Epithelial cell of proximal tubule (primary cell): ENCODE measurements at regions not wholly inside any gene's neighbourhood (a gene's known extent, or its start where the extent isn't known, plus 50 kb on each side); places are given as distances from the start of the nearest gene placed in this dataset.

Source experiments
- DNase-seq: peaks from one replicate; pipeline ENCODE4 v3.0.0-alpha.2; 2011; ENCODE audit warnings: low read depth
- H3K4me3 ChIP-seq: 2 replicates; pipeline ENCODE4 v1.5.1; 2011; ENCODE audit warnings: low read depth, mild to moderate bottlenecking, low read length
- TF ChIP-seq, protein P1 (sequence below): conservative IDR thresholded peaks from 2 replicates; pipeline ENCODE4 v1.5.1; 2012; ENCODE audit warnings: low read depth, mild to moderate bottlenecking, low read length

DNA sequence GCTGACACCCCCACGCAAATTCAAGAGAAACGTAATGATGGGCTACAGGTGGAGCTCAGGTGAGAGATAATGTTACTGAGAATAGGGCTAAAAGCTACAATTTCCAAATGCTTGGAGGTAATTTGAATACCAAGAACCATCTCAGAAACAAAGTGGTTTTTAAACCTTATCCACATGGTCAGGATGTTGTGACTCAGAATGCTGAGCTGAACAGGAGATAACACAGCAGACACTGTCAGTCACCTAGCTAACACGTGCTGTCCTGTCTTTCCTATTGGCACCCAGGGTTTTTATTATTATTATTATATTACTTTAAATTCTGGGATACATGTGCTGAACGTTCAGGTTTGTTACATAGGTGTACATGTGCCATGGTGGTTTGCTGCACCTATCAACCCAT lies 233.0 kb upstream of the MAF start:
- TF ChIP-seq, protein P1, sequence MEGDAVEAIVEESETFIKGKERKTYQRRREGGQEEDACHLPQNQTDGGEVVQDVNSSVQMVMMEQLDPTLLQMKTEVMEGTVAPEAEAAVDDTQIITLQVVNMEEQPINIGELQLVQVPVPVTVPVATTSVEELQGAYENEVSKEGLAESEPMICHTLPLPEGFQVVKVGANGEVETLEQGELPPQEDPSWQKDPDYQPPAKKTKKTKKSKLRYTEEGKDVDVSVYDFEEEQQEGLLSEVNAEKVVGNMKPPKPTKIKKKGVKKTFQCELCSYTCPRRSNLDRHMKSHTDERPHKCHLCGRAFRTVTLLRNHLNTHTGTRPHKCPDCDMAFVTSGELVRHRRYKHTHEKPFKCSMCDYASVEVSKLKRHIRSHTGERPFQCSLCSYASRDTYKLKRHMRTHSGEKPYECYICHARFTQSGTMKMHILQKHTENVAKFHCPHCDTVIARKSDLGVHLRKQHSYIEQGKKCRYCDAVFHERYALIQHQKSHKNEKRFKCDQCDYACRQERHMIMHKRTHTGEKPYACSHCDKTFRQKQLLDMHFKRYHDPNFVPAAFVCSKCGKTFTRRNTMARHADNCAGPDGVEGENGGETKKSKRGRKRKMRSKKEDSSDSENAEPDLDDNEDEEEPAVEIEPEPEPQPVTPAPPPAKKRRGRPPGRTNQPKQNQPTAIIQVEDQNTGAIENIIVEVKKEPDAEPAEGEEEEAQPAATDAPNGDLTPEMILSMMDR, result no peak
- DNase-seq, result no peak
- no peak overlapping the region for H3K4me3 ChIP-seq

DNA sequence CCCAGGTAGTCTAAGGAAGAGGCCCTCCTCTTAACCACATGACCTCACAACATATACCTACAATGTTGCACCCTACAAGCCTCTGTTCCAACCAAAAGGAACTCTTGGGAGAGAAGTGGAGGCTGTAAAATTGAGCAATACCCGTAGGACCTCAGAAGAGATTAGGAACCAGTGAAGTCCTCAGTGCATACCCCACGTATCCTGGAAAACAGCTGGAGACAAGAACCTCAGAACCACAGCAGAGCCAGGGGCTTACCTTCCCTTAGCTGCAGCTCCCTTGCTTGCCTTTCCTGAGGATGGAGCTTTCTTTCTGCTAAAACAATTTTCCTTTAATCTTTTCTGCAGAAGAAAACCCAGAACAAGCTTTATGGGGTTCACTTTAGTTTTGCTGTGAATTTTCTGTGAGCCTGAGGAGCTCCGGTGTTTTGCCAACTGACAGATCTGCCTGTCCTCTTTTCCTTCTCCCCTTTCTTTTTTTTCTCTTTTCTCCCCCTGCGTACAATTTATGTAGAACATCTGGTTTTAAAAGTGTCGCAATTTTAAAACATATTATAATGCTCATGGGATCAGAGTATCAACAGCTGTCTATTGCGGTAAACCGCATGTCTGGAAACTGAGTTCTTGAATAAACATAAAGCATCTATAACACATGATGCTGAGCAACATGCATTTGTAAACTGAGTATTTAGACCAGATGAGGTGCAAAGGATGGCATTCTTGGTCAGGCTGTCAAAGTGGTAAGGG lies 226.4 kb upstream of the MAF start:
- TF ChIP-seq, protein P1, result no peak
- H3K4me3 ChIP-seq, result no peak overlapping the region
- no peak for DNase-seq

DNA sequence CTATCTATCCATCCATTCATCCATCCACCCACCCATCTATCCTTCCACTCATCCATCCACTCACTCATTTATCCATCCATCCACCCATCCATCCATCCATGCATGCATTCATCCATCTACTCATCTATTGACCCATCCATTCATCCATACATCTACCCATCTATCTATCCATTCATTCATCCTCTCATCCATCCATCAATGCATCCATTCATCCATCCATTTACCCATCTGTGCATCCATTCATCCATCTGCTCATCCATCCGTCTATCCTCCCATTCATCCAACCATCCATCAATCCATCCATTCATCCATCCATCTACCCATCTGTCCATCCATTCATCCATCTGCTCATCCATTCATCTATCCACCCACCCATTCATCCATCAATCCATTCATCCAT lies 224.5 kb upstream of the MAF start:
- no peak for DNase-seq
- no peak overlapping the region for H3K4me3 ChIP-seq
- TF ChIP-seq, protein P1, result no peak

DNA sequence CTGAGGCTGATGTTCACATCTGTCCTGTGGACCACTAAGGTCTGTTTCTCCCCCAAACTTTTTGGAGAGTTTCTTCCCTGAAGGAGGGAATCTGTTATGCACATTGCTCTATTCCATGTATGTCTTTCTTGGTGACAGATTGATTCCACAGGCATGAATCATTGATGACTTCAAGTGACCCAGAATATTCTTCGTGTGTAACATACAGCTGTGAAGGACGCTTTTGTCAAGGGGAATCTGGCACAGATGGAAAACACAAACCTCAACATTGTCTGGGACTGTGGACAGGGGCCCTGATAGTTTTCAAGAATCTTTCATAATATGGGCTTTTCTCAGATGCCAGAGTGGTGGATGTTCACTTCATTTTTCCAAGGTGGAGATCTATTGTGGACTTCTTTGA lies 223.1 kb upstream of the MAF start:
- no peak overlapping the region for H3K4me3 ChIP-seq
- no peak for DNase-seq
- TF ChIP-seq, protein P1, result no peak

DNA sequence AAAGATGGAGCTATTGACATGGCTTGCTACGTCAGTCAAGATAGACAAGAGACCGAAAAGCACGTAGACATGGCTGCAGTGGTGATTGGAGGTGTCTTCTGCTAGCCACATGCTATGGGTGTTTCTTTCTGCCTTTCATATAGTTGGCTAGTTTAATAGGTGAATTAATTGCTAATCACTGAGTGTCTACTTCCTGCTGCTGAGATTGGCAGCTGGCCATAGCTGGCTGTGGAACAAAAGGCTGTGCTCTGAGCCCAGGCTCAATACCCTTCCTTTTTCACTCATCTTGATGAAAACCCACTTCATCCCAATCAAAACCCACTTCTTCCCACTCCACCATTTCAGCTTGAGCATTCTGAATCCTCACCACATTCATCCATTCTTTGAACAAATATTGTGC lies 221.4 kb upstream of the MAF start:
- TF ChIP-seq, protein P1, result no peak

DNA sequence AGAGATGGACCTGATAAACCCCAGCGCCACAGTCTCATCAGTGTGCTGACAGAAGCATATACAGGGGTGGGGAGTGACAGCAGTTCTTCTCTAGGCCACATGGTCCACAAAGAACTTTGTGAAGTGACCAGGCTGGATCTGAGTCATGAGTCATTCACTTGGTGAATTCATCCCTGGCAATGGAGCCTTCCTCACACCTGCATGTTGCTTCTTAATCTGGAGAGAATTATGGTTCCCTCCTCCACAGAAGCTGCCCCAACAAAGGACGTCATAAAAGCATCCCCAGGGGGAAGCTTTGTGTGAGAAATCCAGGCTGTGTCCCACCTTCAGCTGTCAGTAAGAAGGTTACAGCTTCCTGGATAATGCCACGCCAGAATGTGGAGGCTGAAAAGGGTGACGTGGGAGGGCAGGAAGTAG lies 215.6 kb upstream of the MAF start:
- no peak overlapping the region for H3K4me3 ChIP-seq
- DNase-seq, result no peak
- TF ChIP-seq, protein P1, result no peak

More for the DNA sequence above, 221.4 kb upstream of the MAF start:
- no peak for DNase-seq
- H3K4me3 ChIP-seq, result no peak overlapping the region

DNA sequence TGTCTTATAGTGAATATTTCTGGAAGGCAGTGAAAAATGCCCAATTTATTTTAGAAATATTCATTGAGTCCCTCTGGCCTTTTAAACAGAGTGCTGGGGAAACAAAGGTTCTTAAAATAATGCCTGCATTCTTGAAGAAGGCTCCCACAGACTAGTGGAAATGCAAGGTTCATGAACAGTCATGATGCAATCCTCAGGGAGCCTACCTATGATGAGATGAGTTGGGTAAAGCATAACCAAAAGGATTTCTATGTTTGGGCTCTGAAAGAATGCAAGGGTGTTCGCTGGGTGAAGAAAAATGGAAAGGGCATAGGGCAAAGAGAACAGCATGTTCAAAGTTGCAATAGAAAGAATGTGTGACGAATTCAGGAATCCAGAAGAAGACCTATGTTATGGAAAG lies 214.5 kb upstream of the MAF start:
- TF ChIP-seq, protein P1, result no peak
- no peak for DNase-seq
- no peak overlapping the region for H3K4me3 ChIP-seq
